ENCODE measurements at regions not wholly inside any gene's neighbourhood (a gene's known extent, or its start where the extent isn't known, plus 50 kb on each side); places are given as distances from the start of the nearest gene placed in this dataset.

DNA sequence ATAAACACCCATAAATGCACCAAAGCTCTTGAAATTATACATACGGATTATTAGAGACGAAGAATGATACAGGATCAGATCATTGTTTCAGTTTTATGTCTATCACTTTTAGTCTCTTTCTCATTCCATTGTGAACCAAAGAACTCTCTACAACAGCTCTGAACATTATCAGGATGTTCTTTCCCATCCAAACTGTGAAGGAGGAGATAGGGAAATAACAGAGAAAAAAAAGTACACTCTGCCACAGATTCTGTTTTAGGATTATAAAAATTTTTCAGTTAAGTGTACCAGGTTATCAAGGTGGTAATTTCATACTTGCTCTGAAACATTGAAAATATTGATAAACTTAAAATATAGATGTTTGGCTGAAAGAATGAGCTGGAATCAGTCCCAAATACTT, 270.9 kb downstream of the MZT1 start:
- DNase-seq, result no peak

DNA sequence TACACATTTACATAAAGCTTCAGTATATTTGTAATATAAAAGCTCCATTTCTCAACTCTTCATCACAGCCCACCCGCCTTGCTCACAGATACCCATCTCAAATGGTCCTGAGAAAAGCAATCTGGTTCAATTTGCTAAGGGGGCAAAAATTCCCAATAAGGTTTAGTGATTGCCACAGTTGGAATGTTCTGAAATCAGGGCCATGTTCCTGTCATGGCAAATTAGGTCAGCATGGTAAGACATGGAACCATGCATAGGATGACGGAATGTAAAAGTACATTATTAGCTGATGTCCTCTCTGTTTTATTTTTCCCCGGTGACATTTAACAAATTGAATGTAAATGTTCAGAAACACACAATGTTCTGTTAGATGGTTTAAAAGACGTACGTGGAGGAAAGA, 274.3 kb downstream of the MZT1 start:
- no peak for DNase-seq

DNA sequence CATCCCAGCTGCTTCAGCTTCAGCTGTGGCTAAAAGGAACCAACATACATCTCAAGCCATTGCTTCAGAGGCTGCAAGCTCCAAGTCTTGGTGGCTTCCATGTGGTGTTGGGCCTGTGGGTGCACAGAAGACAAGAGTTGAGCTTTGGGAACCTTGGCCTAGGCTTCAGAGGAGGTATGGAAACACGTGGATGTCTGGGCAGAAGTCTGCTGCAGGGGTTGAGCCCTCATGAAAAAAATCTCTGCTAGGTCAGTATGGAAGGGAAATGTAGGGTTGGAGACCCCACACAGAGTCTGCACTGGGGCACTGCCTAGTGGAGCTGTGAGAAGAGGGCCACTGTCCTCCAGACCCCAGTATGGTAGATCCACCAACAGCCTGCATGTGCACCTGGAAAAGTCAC, 279.3 kb downstream of the MZT1 start:
- no peak for DNase-seq

DNA sequence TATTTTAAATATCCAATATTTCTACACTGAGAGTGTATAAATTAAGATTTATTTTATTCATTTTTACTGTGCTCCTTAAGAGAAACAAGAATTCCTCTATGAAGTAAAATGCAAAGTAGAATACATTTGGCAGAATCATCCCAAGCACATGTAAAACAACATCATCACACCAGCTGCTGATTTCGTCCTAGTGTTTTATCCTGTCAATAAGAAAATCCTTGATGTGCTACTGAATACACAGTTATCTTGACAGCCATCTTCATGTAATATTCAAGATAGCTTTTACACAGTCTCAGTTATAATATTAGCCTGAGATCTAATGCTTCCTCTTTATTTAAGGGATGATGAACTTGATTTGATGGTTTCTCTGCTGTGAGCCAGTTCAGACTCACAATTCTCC, 282.4 kb downstream of the MZT1 start:
- DNase-seq, result no peak

DNA sequence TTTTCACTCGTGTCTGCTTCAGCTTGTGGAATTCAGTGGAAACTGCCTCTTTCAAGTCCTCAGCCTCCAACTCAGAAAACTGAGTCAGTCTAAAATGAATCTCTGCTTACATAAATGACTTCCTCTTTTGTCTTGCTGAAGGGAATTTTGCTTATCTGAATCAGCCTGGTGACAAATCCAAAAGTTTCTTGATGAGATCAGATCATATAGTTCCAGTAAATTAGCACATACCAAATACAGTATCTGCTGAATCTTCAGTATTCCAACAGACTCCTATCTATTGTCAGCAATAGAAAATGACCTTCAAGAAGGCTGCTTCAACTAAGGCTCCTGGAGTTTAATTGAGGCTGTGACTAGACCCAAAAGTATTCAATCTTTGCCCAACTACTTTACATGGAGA, 290.0 kb downstream of the MZT1 start:
- no peak for DNase-seq

DNA sequence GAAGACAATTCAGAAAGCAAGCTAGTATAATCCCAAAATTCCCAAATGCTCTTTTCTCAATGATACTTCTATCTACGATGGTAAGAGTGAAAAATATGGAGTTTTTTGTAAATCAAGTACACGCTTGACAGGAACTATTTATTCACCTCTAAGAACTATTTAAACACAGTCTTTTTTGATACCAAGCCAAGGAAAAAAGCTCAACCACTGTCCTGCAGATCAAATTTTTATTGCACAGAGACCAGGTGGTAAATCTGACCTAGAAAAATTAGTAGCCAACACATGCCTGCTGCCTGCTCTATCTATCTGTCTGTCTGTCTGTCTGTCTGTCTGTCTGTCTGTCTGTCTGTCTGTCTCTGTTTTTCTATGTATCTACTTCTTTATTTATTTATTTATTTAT, 292.2 kb downstream of the MZT1 start:
- DNase-seq, result no peak

DNA sequence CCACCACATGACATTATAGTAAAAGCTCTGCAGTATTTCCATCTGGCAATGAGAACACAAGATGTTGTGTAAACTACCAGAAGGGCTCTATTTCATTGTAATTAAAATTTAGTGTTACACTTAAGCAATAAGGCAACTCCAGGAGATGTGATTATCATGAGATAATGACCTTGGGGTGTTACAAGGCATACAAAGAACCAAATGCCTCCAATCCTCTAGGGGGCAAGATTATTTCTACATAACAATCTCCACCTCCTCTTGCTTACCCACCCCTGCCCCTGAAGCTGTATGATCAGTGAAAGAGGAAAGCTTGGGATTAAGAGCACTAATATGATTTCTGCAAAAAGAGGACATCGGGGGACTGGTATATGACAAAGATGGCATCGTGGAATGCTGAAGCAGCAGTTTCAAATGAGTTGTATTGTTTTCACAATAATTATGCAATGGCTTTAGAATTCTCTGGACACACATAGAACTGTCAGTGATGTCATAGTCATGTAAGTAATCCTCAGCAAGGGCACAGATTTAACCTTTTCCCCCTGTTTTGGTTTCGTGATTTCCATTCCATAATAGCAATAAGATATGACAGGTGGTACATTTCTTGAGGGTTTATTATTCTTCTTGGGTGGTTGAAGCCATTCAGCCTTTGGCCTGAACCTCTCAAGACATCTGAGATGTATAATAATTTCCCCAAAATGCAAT, 295.3 kb downstream of the MZT1 start:
- no peak for DNase-seq

DNA sequence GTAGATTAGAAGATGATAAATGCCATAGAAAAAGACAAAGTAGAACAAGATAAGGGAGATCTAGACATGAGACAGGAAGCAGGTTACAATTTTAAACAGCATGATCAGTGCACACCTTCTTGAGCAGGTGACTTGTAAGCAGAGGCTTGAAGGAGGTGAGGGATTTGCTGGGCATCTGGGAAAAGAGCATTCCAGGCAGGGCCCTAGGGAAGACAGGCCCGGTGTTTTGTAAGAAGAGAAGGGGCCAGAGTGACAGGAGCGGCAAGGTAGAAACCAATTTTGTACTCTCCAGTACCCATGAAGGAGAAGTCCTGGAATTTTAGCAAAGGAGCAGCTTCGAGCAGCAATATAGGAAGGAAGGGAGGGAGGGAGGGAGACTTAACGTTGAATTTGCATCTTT, 296.5 kb downstream of the MZT1 start:
- DNase-seq, result no peak

DNA sequence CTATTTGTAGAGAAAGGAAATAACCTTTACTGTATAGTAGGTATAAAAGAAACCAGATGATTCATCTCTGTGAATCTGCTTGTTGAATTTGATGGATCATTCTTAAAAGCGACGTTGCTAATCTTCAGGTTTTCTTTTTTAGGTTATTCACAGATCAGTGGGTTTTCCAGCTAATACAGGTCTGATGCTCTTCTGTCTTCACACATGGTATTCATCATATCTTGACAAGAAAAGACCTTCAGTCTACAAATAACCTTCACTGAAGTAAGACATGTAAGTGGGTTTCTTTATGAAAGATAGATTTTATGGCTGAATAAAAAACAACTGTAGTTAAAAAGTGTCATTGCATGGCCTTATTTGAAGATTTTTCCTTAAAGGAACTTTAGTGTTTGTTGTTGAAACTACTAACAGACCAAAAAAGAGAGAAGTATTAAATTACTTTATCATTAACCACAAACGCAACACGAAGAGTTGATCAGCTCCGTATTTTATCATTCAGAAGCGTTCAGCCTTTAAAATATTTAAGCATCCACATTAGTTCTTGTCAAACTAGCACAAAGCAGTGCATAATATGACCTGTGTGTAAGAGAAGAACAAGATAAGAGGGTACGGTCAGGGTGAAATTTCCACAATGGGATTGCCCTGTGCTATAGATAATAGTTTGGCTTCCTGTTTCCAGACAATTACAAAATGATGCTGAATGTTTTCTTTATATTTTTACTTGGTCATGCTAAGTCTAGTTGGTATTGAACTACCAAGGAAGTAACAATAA, 299.5 kb downstream of the MZT1 start:
- DNase-seq, result no peak

DNA sequence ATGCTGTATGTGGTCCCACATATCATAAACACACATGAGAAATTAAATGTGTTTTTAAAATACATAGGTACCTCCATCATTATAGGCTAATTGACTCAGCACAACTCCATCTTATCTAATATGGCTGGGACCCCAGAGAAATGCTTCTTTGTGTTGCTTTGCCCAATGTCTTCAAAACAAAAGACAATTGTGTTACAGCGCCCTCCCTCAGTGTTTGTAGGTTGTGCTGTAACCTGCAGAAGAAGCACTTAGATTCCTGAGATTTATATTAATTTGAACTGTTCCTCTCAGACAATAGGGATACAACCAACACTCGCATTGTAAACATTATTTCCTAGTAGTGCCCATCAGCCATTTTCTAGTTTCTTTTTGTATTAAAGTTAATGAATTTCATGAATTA, 303.4 kb downstream of the MZT1 start:
- no peak for DNase-seq

DNA sequence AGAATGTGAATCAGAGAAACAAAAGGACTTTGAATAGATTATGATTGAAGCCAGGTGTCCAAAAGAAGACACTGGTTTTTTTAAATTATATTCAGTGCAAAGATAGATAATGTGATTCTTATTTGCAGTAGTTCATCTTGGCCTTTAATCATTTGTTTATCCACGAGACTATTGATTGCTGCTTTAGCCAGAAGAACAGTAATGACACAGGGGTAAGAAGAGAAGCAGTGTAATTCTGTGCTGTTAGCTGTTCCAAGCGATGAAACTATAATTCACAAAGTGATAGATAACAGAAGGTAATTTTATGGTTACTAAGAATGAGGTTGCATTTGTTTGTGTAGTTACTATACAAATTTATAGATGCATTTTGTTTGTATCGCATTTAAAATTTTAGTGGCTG, 311.6 kb downstream of the MZT1 start:
- DNase-seq, result no peak

DNA sequence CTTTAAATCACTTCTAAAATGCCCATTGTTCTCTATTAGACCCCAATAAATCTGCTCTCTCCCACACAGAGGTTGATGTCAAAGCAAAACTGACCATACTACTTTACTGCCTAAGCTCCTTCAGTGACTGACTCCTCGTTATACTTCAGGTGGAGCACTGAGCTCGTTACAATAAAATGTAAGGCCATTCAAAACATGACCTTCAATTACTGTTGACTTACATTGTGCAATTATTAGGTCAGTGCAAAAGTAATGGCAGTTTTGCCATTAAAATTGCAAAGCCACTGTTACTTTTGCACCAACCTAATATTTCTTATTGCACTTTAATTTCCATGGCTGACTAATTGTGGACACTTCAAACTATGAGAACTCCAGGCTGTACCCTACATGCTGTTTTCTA, 314.9 kb downstream of the MZT1 start:
- DNase-seq, result no peak

DNA sequence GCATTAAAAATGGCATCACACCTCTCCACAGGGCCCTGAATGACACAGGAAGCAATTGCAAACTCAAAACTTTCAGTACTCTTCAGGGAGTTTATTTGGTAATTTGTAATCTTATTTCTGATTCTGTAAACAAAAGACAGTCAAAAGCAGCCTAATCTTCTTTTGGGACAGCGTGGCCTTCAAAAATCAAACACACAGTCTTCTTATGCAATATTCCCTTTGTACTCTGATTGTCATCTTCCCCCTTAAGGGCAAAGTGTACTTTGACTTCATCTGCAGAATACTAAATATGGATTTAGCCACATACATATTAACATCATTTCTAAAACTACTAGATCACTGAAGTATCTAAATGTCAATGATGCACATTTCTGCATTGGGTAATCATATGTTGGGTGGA, 322.0 kb downstream of the MZT1 start:
- no peak for DNase-seq

DNA sequence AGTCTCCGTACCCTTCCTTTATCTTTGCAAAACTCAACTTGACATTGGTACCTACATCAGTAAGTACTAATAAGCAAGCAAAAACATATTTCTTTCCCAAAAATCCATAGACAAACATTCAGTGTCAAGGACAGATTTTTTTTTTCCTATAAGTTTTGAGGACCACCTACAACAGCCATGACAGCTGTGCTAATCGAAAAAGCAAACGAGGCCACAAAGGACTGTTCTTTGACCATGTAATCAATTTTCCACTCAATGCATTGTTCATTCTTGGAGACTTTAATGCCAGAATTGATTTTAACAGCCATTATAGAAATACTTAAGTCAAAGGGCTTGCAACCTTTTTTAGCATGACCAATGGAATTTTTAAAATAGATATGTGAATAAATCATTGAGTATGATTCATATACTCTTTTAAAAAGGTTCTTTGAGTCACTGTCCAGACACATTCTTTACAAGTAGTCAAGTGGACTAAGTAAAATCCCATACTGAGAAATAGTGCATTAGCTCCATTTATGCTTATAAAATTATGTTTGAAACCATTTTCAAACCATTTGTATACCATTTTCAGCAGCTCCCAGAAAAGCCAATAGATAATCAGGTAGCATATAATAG, 323.9 kb downstream of the MZT1 start:
- DNase-seq, result no peak

DNA sequence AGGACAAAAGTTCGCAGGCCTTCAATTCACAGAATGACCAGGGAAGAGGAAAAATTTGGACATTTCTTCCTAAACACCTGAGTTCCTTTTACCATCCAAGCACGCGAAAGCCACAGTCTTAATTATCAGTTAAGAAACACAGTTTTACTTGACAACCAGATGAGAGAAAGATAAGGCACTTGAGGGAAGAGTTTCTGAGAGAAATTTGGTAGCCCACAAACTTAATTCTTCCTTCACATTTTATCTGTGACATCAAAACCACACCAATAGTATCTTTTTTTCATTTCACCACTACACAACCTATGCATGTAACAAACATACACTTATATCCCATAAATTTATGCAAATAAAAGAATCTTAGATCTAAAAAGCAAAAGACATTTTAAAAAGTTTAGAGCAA, 326.6 kb downstream of the MZT1 start:
- no peak for DNase-seq

DNA sequence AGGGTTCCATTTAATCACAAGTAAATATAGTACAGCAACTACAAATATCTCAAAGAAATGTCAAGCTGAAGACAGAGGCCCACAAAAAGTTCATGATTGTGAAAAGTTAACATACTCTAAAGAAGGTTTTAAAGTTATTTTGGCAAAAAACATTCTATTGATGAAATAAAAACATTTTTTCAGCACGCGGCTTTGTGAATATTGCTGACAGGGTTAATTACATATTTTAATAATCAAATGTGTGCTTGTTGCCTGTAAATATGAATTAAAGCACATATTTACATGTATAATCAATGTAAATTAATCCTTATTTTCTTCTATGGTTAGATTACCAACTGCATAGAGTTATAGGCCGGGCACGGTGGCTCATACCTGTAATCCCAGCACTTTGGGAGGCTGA, 328.1 kb downstream of the MZT1 start:
- DNase-seq, result no peak

DNA sequence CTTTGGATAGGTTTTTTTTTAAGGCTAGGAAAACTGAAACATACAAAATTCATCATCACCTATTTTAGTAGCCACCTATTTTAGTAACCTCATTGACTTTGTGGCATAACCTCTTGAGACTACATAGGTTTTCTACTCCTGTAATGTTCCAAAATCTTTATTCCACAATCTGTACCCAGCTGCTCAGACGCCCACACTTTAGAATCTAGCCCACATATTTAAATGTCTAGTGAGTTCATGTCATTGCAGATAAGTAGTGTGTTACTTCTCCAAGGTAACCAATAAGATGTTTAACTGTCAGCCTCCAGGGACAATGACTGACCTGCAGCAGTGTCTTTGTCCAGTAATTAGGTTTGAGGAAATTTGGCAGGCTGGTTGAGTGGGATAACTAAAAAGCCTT, 330.2 kb downstream of the MZT1 start:
- no peak for DNase-seq

DNA sequence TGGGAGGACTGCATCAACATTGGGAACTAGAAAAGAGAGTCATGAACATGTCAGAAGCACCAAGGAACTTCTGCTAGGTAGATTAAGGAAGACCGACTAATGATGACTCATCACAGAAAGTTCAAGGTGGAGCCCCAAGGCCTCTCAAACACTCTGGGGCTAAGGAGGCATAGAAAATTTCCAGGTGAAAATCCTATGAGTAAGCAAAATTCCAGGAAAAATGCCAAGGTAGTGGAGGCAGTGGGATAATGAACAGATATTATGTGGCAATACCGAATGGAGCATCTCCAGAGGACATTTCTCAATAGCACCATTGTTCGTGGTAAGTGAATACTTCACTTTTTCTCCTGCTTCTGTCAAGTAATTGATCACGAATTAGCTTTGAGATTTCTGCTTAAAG, 336.5 kb downstream of the MZT1 start:
- no peak for DNase-seq

DNA sequence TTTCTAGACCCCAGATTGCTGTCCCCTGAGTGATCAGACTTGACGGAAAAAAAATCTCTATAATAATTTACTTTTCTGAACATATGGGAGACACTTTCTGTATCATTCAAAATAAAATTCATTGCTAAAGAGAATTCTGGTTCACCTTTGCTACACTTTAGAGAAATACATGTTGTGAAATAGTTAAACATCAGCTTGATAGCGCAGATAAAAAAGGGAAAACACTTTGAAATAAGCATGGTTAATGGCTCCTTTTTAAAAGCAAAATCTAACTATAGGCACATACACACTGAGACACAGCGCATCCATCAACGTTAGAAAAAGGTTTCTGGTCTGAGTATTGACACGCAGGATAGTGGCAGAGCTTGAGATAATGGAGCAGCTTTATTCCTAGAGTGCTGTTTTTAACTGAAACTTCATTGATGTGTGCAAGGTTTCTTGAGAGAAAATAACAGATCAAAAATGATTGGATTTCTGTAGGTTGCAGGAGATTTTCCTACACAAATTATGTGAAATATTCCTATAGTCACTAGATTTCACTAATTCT, 341.2 kb downstream of the MZT1 start:
- DNase-seq, result no peak

DNA sequence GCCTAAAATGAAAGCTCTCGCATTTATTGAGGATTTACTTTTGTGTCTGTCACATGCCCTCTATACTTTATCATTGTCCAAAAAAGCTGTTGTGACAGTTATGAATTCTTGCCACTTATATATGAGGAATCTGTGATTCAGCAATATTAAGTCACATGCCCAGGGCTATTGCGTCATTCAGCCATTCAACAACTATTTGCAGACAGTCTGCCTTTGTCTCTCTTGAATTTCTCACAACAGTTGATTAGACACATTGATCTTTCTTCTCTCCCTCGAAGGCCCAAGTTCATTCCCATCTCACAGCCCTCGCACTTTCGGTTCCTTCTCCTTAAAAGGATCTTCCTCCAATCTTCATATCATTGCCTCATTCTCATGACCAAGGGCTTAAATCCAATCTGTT, 342.6 kb downstream of the MZT1 start:
- DNase-seq, result no peak

DNA sequence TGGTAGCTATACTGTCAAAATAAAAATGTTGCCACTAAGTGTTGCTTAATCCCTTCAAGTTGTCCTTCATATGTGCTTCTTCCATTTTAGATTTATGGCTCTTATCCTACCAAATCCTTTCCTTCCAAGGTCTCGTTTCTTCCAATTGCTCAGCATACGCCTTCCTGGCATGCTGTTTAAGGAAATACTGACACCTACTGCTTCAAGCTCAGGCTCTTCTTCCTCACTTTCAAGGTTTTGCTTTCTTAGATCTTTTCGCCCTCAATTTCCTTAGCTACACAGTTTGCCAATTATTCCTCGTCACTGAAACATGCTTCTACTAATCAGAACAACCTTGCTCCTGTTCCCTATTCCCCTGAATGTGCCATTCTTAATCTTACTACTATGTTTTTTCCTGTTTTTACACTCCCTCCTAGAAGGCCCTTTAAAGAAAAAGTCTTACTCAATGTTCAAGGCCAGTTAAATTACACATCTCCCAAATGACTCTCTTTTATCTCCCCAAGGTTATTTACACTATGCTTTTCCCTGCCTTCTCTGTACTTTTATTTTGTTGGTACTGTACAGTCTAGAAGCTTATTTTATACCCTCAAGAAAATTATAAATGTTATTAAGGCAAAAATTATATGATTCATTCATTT, 343.1 kb downstream of the MZT1 start:
- DNase-seq, result no peak

DNA sequence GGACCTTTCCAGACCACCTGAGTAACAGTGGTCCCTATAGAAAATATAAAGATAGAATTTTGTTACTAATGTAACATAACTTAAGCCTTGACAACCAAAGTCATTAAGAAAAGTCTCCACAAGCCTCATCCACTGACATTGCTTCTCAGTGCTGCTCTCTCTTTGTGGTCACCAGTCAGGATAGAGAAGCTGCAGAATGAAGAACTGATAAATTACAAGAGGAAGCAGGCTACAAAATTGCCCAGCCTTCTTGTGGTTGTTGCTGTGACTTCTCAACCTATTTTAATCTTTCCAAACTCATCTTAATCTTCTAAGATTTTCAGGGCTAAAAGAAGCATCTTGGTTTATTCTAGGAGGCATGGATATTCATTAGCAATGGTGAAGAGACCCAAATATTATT, 343.8 kb downstream of the MZT1 start:
- no peak for DNase-seq
